GM12878 (cell line): ENCODE measurements at regions not wholly inside any gene's neighbourhood (a gene's known extent, or its start where the extent isn't known, plus 50 kb on each side); places are given as distances from the start of the nearest gene placed in this dataset.

Source experiments
- ATAC-seq: fragments of 200-7000 bp; cut with Tn5 transposase; 3 replicates; pipeline ENCODE4 v1.9.1; 2020; ENCODE audit warnings: mild to moderate bottlenecking, moderate library complexity
- BruUV-seq: library from RNA; stranded (reverse); fragments of 400-500 nt; replicated peaks from 2 replicates; lab custom pipeline; 2021; lab: Mats Ljungman, UMichigan
- CTCF ChIA-PET: fragments of 300-600 bp; sonication (Branson Sonifier 250); formaldehyde crosslinking; extraction: SDS; loops from one replicate; lab custom pipeline; 2021; ENCODE audit warnings: inconsistent platforms; lab: Yijun Ruan, JAX
- POLR2A ChIA-PET: fragments of 350-600 bp; formaldehyde crosslinking; extraction: SDS; loops from one replicate; lab custom pipeline; 2021; ENCODE audit warnings: inconsistent platforms; lab: Charles Lee
- RAD21 ChIA-PET: fragments of 300-600 bp; sonication (Branson Sonifier 250); formaldehyde crosslinking; loops from one replicate; lab custom pipeline; 2023; ENCODE audit warnings: antibody characterized with exemption; ENCODE audit not compliant: unreplicated experiment; lab: Charles Lee
- SMC1A ChIA-PET: fragments of 300-600 bp; sonication (Branson Sonifier 250); formaldehyde crosslinking; loops from one replicate; lab custom pipeline; 2023; ENCODE audit not compliant: unreplicated experiment, uncharacterized antibody; lab: Charles Lee
- DNase-seq: peaks from one replicate; pipeline ENCODE4 v3.0.0-alpha.2; 2011; ENCODE audit warnings: low read depth, low spot score
- FAIRE-seq: peaks from 3 replicates; lab custom pipeline; 2011; peaks lifted over from hg19 to GRCh38; lab: Jason Lieb, UNC
- H2AFZ ChIP-seq: 2 replicates; pipeline ENCODE4 v1.6.0; 2011; ENCODE audit warnings: low read depth, low read length, control low read depth; ENCODE audit not compliant: control insufficient read depth
- H3K27ac ChIP-seq: 2 replicates; pipeline ENCODE4 v1.5.1; 2011; ENCODE audit warnings: control low read depth; ENCODE audit not compliant: control insufficient read depth, insufficient read depth
- H3K27me3 ChIP-seq, 2 experiments: replicated peaks in 1 of 2; 2 replicates each; pipeline versions ENCODE4 v1.6.0 to v1.6.1; 2011; ENCODE audit warnings: low read length in 1 of 2; ENCODE audit not compliant: control insufficient read depth in 2 of 2, insufficient read depth in 2 of 2
- H3K36me3 ChIP-seq, 2 experiments: 2 replicates each; pipeline ENCODE4 v1.5.1; 2011; ENCODE audit warnings: low read length in 1 of 2; ENCODE audit not compliant: control insufficient read depth in 2 of 2, insufficient read depth in 2 of 2
- H3K4me1 ChIP-seq: 2 replicates; pipeline ENCODE4 v1.6.1; 2011; ENCODE audit warnings: mild to moderate bottlenecking, low read length, moderate library complexity, mixed read lengths; ENCODE audit not compliant: control insufficient read depth, insufficient read depth
- H3K4me2 ChIP-seq: 2 replicates; pipeline ENCODE4 v1.6.0; 2011; ENCODE audit warnings: control low read depth; ENCODE audit not compliant: control insufficient read depth, insufficient read depth
- H3K4me3 ChIP-seq: fragments of 200-600 bp; sonication (generic); 2 replicates; pipeline ENCODE4 v1.5.1; 2016
- H3K79me2 ChIP-seq: 2 replicates; pipeline ENCODE4 v1.6.0; 2011; ENCODE audit warnings: low read length; ENCODE audit not compliant: control insufficient read depth, insufficient read depth
- H3K9ac ChIP-seq: 2 replicates; pipeline ENCODE4 v1.8.0; 2011; ENCODE audit warnings: low read length, control low read depth, mixed read lengths; ENCODE audit not compliant: control insufficient read depth, insufficient read depth
- H3K9me3 ChIP-seq: replicated peaks from 3 replicates; pipeline ENCODE4 v1.5.1; 2011; ENCODE audit warnings: mild to moderate bottlenecking, low read length; ENCODE audit not compliant: control insufficient read depth, insufficient read depth
- H4K20me1 ChIP-seq: 2 replicates; pipeline ENCODE4 v1.6.0; 2011; ENCODE audit not compliant: control insufficient read depth, insufficient read depth
- IKZF1 ChIP-seq: fragments of 450-650 bp; conservative IDR thresholded peaks from 2 replicates; pipeline ENCODE4 v1.6.1; 2017; ENCODE audit warnings: antibody characterized with exemption, mild to moderate bottlenecking
- MEF2A ChIP-seq: IDR thresholded peaks from 2 replicates; pipeline ENCODE4 v1.6.1; 2011; ENCODE audit warnings: low read depth, mild to moderate bottlenecking, low read length, moderate library complexity; ENCODE audit not compliant: insufficient read depth
- RAD21 ChIP-seq: IDR thresholded peaks from 2 replicates; pipeline ENCODE4 v1.6.1; 2011; ENCODE audit warnings: mild to moderate bottlenecking, low read depth, low read length, moderate library complexity; ENCODE audit not compliant: insufficient read depth
- SREBF1 ChIP-seq: IDR thresholded peaks from 2 replicates; pipeline ENCODE4 v1.6.1; 2012; ENCODE audit warnings: mild to moderate bottlenecking, low read length
- TCF7 ChIP-seq: IDR thresholded peaks from 2 replicates; pipeline ENCODE4 v1.6.1; 2014; ENCODE audit warnings: antibody characterized with exemption, borderline replicate concordance
- YBX1 ChIP-seq: fragments of 450-650 bp; IDR thresholded peaks from 2 replicates; pipeline ENCODE4 v1.6.1; 2016; ENCODE audit warnings: antibody characterized with exemption
- WGBS: methylation state at CpG from one replicate; pipeline ENCODE4 v1.1.6; 2016; ENCODE audit warnings: low lambda C conversion rate; ENCODE audit not compliant: insufficient replicate concordance, insufficient coverage; ENCODE audit errors: missing lambda C conversion rate; 5-methylcytosine and 5-hydroxymethylcytosine counted together
- in situ Hi-C: fragments of 300-500 bp; cut with MboI; formaldehyde crosslinking; loops from 9 replicates; pipeline ENCODE4 v1.14.3; 2018; ENCODE audit warnings: mixed read lengths
- intact Hi-C: fragments of 100-400 bp; cut with micrococcal nuclease; formaldehyde crosslinking; loops from one replicate; pipeline ENCODE4 v1.14.2; 2022; ENCODE audit not compliant: unreplicated experiment
- TF ChIP-seq, protein P1 (sequence below): fragments of 450-650 bp; IDR thresholded peaks from 2 replicates; pipeline ENCODE4 v1.6.1; 2014; ENCODE audit warnings: mild to moderate bottlenecking
- TF ChIP-seq, protein P2 (sequence below), 3 experiments: IDR thresholded peaks in 2 of 3; conservative IDR thresholded peaks in 1 of 3; 2 replicates each; pipeline ENCODE4 v1.5.1; 2011; ENCODE audit warnings: low read depth in 3 of 3, low read length in 3 of 3, mild to moderate bottlenecking in 3 of 3, control low read depth in 2 of 3, moderate library complexity in 2 of 3, inconsistent platforms in 1 of 3, mixed read lengths in 1 of 3; ENCODE audit not compliant: control insufficient read depth in 2 of 3, insufficient read depth in 1 of 3; ENCODE audit errors: extremely low read depth in 1 of 3
- TF ChIP-seq, protein P3 (sequence below): IDR thresholded peaks from 2 replicates; pipeline ENCODE4 v1.6.1; 2012; ENCODE audit warnings: mild to moderate bottlenecking, low read depth, low read length

DNA sequence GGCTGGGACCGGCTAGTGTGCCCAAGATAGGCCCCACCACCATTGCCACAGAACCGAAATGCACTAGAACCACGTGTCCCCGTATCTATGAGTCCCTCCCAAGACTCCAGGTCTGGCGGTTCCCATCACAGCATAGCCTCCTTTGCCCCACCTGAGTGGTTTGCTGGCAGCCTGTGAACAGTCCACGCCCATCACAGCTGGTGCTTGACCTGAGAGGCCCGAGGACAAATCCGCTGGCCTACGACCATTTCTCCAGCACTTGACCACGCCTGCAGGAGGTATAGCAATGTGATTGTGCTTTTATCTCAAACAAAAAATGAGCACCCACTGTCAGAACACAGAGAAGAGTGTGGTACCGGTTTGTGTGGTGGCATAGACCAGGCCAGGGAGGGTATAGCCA is 736.7 kb upstream of the GBE1 start:
- no peak for TF ChIP-seq TCF7
- TF ChIP-seq, protein P1, sequence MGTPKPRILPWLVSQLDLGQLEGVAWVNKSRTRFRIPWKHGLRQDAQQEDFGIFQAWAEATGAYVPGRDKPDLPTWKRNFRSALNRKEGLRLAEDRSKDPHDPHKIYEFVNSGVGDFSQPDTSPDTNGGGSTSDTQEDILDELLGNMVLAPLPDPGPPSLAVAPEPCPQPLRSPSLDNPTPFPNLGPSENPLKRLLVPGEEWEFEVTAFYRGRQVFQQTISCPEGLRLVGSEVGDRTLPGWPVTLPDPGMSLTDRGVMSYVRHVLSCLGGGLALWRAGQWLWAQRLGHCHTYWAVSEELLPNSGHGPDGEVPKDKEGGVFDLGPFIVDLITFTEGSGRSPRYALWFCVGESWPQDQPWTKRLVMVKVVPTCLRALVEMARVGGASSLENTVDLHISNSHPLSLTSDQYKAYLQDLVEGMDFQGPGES, result no peak
- TF ChIP-seq SREBF1, result no peak
- TF ChIP-seq YBX1, result no peak
- Histone ChIP-seq H3K27ac (no peak overlapping the region), H3K27me3 (no peaks in the 10 kb centered on the region), H3K36me3 (no peaks in the 10 kb centered on the region), H4K20me1 (no peaks in the 10 kb centered on the region), H3K4me3 (no peak overlapping the region), H3K4me1 (no peaks in the 10 kb centered on the region), H3K4me2 (no peak overlapping the region), H3K9ac (no peak overlapping the region), H3K79me2 (no peaks in the 10 kb centered on the region), H3K9me3 (no peaks in the 10 kb centered on the region), H2AFZ (no peak overlapping the region)
- ChIA-PET RAD21 (no interaction called here), CTCF (no interaction called here), POLR2A (interaction anchor here (0.5 kb wide), 1 partner anchor 730 kb away, joined by 4 read pairs; no protein-coding TSS in a partner anchor), SMC1A (no interaction called here)
- no TSS peak for BruUV-seq
- WGBS, result 24% methylated on average over 11 of the region's 11 CpGs
- intact Hi-C loops, result loop anchor here (10.0 kb wide), 1 partner anchor 1027 kb away; no protein-coding TSS in a partner anchor
- DNase-seq (no peak), FAIRE-seq (no peak), ATAC-seq (no peak)
- in situ Hi-C loops, result no loop called here

DNA sequence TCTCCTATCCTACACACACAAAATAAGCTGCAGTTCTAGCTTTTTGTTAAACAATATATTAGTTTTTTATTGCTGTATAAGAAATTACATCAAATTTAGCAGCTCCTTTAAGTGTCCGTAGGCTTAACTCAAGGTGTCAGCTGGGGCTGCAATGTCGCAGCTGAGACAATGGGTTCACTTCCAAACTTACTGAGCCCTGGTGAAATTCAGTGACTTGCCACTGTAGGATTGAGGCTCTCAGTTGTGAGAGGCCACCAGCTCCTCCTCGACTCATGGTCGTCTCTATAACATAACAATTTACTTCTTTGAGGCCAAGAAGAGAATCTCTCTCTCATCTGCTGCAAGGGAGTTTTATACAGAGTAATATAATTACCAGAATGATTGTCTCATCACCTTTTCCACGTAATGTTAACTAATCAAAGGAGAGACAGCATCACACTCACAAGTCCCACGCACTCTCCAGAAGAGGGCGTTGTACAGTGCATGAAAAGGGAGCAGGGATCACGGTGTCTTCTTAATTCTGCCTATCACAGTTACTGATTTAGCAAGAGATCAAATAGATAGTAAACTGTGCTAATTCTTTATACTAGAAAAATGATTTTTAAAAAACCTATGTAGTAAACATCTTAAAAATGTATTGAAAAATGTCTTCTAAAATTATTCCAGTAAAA is 735.6 kb upstream of the GBE1 start:
- no peak overlapping the region for H3K4me3 ChIP-seq
- WGBS, result 16% methylated on average over 8 of the region's 8 CpGs
- no peaks in the 10 kb centered on the region for H3K36me3 ChIP-seq
- H3K79me2 ChIP-seq, result no peaks in the 10 kb centered on the region
- intact Hi-C loops, result loop anchor here (10.0 kb wide), 1 partner anchor 1028 kb away; no protein-coding TSS in a partner anchor
- no peak overlapping the region for H3K4me2 ChIP-seq
- no peak for FAIRE-seq
- no peaks in the 10 kb centered on the region for H3K4me1 ChIP-seq
- no TSS peak for BruUV-seq
- peak; percentile 63 for ATAC-seq
- no peaks in the 10 kb centered on the region for H3K9me3 ChIP-seq
- H4K20me1 ChIP-seq, result no peaks in the 10 kb centered on the region
- ChIA-PET POLR2A (no interaction called here), RAD21 (no interaction called here), SMC1A (interaction anchor here (0.9 to 1.6 kb wide), 4 partner anchors 9 to 1014 kb away, joined by 3 to 6 read pairs (median 4); no protein-coding TSS in a partner anchor), CTCF (interaction anchor here (0.6 to 1.0 kb wide), 6 partner anchors 19 to 1118 kb away, joined by 3 to 4 read pairs (median 3); no protein-coding TSS in a partner anchor)
- peak; percentile 49 for TF ChIP-seq RAD21
- TF ChIP-seq, protein P2, sequence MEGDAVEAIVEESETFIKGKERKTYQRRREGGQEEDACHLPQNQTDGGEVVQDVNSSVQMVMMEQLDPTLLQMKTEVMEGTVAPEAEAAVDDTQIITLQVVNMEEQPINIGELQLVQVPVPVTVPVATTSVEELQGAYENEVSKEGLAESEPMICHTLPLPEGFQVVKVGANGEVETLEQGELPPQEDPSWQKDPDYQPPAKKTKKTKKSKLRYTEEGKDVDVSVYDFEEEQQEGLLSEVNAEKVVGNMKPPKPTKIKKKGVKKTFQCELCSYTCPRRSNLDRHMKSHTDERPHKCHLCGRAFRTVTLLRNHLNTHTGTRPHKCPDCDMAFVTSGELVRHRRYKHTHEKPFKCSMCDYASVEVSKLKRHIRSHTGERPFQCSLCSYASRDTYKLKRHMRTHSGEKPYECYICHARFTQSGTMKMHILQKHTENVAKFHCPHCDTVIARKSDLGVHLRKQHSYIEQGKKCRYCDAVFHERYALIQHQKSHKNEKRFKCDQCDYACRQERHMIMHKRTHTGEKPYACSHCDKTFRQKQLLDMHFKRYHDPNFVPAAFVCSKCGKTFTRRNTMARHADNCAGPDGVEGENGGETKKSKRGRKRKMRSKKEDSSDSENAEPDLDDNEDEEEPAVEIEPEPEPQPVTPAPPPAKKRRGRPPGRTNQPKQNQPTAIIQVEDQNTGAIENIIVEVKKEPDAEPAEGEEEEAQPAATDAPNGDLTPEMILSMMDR (IDR thresholded peaks at IDR 0.05 in 2 of 3, conservative IDR thresholded peaks at IDR 0.05 in 1 of 3; ENCODE audit: control insufficient read depth in 2 of 3, extremely low read depth in 1 of 3, insufficient read depth in 1 of 3, low read depth in 3 of 3, low read length in 3 of 3), result peak; percentile 20 to 38 (median 36); a peak in 4 of 6 replicates
- no peak for TF ChIP-seq IKZF1
- TF ChIP-seq MEF2A, result no peak
- TF ChIP-seq, protein P3, sequence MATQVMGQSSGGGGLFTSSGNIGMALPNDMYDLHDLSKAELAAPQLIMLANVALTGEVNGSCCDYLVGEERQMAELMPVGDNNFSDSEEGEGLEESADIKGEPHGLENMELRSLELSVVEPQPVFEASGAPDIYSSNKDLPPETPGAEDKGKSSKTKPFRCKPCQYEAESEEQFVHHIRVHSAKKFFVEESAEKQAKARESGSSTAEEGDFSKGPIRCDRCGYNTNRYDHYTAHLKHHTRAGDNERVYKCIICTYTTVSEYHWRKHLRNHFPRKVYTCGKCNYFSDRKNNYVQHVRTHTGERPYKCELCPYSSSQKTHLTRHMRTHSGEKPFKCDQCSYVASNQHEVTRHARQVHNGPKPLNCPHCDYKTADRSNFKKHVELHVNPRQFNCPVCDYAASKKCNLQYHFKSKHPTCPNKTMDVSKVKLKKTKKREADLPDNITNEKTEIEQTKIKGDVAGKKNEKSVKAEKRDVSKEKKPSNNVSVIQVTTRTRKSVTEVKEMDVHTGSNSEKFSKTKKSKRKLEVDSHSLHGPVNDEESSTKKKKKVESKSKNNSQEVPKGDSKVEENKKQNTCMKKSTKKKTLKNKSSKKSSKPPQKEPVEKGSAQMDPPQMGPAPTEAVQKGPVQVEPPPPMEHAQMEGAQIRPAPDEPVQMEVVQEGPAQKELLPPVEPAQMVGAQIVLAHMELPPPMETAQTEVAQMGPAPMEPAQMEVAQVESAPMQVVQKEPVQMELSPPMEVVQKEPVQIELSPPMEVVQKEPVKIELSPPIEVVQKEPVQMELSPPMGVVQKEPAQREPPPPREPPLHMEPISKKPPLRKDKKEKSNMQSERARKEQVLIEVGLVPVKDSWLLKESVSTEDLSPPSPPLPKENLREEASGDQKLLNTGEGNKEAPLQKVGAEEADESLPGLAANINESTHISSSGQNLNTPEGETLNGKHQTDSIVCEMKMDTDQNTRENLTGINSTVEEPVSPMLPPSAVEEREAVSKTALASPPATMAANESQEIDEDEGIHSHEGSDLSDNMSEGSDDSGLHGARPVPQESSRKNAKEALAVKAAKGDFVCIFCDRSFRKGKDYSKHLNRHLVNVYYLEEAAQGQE, result no peak
- DNase-seq, result no peak
- in situ Hi-C loops, result no loop called here
- H2AFZ ChIP-seq, result no peak overlapping the region
- no peak overlapping the region for H3K27ac ChIP-seq
- no peak overlapping the region for H3K9ac ChIP-seq
- H3K27me3 ChIP-seq, result no peaks in the 10 kb centered on the region
